Keratinocyte (primary cell): ENCODE measurements at regions not wholly inside any gene's neighbourhood (a gene's known extent, or its start where the extent isn't known, plus 50 kb on each side); places are given as distances from the start of the nearest gene placed in this dataset.

Experiments used
- CTCF ChIP-seq, 3 experiments: IDR thresholded peaks in 1 of 3; conservative IDR thresholded peaks in 1 of 3; optimal IDR thresholded peaks in 1 of 3; 2 replicates in 2 of 3; 3 replicates in 1 of 3; pipeline versions ENCODE3 to v1.5.1; 2011; ENCODE audit warnings: low read length in 3 of 3, mild to moderate bottlenecking in 3 of 3, moderate library complexity in 2 of 3, control low read depth in 1 of 3, inconsistent platforms in 1 of 3; ENCODE audit not compliant: insufficient read depth in 2 of 3; ENCODE audit errors: extremely low read depth in 1 of 3
- EZH2 ChIP-seq: IDR thresholded peaks from one replicate; pipeline ENCODE4 v1.6.1; 2012; ENCODE audit warnings: inconsistent platforms, mild to moderate bottlenecking, low read length, moderate library complexity

- TF ChIP-seq CTCF (optimal IDR thresholded peaks at IDR 0.05 in 1 of 3, IDR thresholded peaks at IDR 0.05 in 1 of 3, conservative IDR thresholded peaks at IDR 0.05 in 1 of 3; ENCODE audit: extremely low read depth in 1 of 3, insufficient read depth in 2 of 3, low read length in 3 of 3) (no peak), EZH2 (no peak)
Measured at GRCh38 chr3:154992655-154993054, 87.5 kb upstream of the MME start.
